ENCODE measurements at regions not wholly inside any gene's neighbourhood (a gene's known extent, or its start where the extent isn't known, plus 50 kb on each side); places are given as distances from the start of the nearest gene placed in this dataset.

- DNase-seq (ENCODE audit: low read depth): no peak
Measured at GRCh38 chr7:55629051-55629677, 56.9 kb upstream of the VOPP1 start.

- no peak for DNase-seq (ENCODE audit: low read depth)
Measured at GRCh38 chr7:55624813-55625212, 52.5 kb upstream of the VOPP1 start.

- DNase-seq (ENCODE audit: low read depth): no peak
Measured at GRCh38 chr7:55623617-55624016, 51.3 kb upstream of the VOPP1 start.

GRCh38 chr7:55622241-55622640 lies 49.9 kb upstream of the VOPP1 start:
- no peak for DNase-seq (ENCODE audit: low read depth)
